Right lung (tissue), 2 donors: ENCODE measurements at regions not wholly inside any gene's neighbourhood (a gene's known extent, or its start where the extent isn't known, plus 50 kb on each side); places are given as distances from the start of the nearest gene placed in this dataset.
"Not testable (repeated sequence)": the region's sequence is repeated elsewhere in the genome, so short reads cannot be mapped to it uniquely, and the experiment has no call there.

Experiments used
- DNase-seq, 2 donors: peaks; one replicate each; pipeline ENCODE4 v3.0.0-alpha.2; 2013

DNA sequence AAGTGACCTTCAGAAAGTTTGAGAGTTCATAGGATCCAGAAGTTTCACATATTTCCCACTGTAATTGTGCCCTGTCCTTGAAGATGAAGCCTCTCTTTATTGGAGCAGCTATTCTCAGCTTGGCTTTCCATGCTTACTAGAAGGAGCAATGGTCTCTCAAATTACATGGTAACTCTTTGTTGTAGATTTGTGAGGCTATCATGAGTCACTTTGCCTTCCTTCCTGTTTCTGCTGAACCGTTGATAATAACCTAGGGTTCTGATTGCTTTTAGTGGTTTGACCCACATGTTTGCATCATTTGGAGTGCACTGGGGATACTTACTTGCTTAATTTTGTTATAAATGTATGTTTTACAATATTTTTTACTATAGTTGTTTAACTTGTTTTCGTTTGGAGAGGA is 772.9 kb upstream of the SLITRK6 start:
- DNase-seq, result no peak

DNA sequence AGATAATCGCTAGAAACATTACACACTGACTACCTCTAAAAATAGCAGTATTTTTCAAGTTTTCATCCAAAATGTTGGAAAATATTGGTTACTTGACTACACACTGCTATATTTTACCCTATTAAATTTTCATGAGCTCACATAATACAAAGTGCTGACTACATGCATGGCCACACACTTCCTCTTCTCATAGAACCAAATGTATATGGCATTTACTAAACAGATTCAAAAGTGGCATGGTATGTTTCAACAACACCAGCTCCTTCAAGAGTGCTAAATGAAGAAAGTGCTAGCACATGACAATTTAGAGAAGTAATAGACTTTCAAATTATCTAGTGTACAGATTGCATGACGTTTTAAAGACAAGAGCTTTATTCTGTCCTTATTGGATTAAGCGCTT is 780.4 kb upstream of the SLITRK6 start:
- DNase-seq, result no peak

DNA sequence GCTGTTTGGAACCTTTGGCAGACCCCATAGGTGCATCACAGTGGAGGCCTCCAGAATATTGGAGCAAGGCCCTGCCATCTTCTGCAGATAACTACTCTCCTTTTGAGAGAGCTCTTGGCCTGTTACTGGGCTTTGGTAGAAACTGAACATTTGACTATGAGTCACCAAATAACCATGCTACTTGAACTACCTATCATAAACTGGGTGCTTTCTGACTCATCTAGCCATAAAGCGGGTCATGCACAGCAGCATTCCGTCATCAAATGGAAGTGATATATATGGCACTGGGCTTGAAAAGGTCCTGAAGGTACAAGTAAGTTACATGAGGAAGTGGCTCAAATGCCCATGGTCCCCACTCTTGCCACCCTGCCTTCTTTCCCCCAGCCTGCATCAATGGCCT is 782.5 kb upstream of the SLITRK6 start:
- DNase-seq, result no peak

DNA sequence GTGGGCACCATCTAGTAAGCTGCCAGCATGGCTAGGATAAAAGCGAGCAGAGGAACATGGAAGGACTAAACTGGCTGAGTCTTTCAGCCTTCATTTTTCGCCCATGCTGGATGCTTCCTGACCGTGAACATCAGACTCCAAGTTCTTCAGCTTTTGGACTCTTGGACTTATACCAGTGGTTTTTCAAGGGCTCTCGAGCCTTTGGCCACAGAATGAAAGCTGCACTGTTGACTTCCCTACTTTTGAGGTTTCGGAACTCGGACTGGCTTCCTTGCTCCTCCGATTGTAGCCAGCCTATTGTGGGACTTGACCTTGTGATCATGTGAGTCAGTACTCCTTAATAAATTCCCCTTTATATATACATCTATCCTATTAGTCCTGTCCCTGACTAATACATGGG is 785.1 kb upstream of the SLITRK6 start:
- DNase-seq, result no peak

DNA sequence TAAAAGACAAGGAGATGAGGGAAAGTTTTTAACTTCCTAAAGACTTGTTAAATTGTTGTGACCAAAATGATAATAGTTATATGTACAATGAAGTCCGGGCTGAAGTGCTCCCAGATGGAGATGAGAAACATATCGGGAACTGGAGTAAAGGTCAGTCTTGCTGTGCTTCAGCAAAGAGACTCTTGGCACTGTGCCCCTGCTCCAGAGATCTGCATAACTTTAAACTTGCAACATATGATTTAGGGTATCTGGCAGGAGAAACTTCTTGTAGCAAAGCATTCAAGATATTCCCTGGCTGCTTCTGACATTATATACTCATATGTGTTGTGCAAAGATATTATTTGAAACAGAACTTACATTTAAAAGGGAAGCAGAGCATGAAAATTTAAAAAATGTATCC is 786.6 kb upstream of the SLITRK6 start:
- peak; percentile 88 to 90 for DNase-seq

DNA sequence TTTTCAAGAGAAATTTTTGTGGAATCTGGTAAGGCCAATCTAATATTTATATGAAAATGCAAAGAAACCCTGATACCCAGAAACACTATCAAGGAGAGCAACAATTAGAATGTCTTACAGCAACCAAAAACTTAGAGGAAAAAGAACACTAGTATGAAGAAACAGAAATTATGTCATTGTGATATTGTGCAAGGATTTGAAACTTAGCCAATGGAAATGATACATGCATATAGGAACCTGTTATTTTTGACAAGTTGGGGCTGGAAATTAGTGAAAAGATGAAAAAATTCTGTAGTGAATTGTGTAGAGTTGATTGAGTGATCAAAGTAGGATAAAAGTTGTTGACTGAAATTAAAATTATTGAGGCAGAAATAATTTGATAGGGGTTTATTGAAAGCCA is 792.6 kb upstream of the SLITRK6 start:
- DNase-seq, result no peak

DNA sequence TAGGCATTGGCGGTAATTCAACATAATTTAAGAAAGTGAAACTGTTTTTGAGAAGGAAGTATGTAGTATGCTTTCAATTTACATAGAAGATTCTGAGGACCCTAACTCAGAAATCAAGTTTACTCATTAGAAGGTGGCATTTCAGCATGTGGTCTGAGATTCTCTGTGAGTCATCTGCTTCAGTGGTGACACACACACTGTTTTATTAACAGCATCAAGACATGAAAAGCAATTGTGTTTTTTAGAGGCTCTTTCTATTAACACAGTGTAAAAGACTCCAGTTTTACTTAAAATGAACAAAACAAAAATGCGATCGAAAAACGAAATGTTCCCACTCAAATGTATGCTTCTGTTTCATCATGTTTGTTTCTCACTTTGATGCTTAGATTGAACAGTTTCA is 802.1 kb upstream of the SLITRK6 start:
- DNase-seq, result no peak

DNA sequence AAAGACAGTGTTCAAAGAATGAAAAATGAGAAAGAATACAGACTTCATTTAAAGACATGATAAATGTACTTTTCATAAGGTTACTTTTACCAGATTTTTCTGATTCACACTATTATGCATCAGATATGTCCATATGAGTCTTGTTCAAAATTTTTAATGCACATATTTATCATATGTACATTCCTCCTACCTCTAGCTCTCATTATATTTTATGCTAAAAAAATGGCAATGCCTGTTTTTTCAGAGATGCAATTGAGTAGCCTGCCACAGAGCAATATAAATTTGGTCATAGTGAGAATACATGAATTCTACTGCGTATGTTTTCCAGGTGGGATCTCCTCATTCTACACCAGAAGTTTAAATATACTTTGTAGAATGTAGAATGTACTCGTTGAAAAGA is 807.0 kb upstream of the SLITRK6 start:
- DNase-seq, result no peak

DNA sequence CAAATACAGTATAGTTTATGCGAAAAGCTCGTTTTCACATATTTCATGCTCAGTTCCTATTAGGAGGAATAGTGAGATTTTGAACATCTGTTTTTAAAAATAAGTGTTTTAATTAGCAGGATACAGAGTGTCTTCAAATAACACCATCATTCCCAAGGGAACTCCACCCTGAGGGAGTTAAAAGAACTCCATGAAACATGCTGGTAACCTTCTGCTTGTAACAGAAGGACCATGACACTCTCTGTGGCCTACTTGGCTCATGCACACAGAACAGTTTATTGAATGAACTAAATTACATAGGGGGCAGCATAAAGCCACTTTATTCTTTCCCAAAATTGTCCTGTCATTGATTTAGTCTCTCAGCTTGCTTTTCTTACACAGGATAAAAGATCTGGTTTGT is 809.5 kb upstream of the SLITRK6 start:
- no peak for DNase-seq

DNA sequence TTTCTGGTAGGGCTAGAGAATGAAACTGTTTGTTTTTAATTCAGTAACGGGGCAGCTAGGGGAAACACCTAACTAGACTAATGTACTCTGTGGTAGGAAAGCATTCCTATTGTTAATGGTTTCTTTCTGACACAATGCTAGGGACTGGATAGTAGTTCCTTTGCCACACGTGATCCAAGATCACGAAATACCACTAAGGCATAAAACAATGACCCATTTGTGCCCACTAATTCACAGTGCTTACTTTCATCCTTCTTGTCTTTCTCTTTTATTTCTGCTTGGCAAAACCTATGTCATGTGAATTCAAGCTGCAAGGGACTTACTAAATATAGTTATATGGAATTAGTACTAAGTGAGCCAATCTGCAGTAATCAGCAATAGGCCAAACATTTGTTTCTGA is 834.1 kb upstream of the SLITRK6 start:
- no peak for DNase-seq

DNA sequence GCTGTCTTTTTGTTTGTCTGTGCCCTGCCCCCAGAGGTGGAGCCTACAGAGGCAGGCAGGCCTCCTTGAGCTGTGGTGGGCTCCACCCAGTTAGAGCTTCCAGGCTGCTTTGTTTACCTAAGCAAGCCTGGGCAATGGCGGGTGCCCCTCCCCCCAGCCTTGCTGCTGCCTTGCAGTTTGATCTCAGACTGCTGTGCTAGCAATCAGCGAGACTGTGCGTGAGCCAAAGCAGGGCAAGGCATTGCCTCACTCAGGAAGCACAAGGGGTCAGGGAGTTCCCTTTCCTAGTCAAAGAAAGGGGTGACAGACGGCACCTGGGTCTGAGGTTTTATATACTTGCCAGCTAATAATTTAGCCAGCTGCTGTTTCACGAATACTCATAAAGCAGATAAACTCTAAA is 852.0 kb upstream of the SLITRK6 start:
- not testable (repeated sequence) for DNase-seq

DNA sequence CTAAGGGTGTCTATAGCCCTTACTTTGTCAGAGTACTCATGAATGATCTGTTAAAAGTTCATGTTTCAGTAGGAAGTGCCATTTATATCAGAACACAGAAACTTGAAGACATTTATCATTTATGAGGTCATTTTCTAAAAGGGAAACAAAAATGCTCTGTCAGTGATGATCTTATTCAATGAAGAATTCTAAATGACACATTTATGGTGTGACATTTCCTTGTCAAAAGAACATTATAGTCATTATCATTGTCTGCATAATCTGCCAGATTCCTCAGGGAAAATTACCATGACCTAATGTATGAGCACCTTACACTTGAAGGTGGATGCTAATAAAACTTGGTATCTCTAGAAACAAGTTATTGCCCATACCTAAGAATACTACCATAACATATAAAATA is 853.8 kb upstream of the SLITRK6 start:
- DNase-seq, result no peak

DNA sequence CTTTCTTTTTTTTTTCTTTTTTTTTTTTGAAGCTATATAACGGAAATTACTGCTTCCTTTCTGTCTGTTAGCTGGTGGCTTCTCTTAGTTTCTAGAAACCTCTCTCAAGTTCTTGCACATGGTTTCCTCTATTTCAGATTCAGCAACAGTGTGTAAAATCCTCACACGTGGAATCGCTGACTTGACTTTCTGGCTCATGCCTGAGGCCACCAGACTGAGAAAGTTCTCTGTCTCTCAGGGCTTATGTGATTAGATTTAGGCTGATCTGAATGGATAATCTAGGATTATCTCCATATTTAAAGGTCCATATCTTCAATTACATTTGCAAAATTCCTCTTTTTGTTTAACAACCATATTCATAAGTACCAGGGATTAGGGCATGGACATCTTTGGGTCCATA is 856.3 kb upstream of the SLITRK6 start:
- no peak for DNase-seq

DNA sequence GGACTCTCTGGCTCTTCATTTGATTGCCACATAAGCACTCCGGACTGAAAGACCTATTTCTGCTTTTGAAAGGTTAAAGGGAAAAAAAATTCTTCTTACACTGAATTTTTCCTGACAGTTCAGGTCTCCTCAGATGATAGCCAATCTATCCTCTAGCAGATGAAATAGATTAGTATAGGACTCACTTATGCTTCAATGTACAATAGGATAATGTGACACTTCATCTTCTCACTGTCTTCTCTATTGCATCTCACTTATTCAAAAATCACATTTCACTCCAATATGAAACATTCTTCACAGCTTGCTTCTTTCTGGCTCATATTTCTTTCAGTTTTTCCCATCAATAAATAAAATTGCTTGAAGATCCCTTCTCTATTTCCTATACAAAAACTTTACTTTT is 860.9 kb upstream of the SLITRK6 start:
- no peak for DNase-seq

DNA sequence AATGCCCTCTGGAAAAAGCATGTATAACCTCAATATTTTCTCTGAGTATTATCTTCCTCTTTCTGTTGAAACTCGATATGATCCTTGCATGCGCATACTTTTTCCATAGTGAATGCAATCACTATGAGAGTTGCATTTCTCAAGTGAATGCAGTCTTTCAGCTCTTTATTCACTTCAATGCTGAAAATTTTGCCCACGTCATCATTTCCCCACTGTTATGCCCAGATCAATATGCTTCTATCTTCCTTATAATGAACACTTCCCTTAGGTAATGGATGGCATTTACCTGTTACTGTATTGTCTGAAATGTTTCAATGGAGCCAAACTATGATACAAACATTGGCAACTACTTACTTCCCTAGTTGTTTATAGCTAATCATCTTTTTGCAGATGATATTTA is 866.6 kb upstream of the SLITRK6 start:
- DNase-seq, result no peak

DNA sequence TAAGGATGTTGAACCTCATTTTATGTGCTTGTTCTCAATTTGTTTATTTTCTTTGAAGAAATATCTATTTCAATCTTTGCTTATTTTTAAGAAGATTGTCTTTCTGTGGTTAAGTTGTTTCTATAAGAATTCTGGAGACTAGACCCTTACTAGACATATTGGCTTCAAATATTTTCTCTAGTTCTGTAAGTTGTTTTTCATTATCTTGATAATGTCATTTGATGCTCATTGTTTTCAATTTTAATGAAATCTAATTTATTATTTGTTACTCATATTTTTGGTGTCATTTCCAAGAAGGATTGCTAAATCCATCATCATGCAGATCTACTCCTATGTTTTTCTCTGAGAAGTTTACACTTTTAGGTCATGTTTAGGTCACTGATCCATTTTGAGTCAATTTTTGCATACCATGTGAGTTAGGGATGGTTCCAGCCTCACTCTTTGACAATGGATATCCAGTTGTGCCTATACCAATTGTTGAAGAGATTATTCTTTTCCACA is 874.8 kb upstream of the SLITRK6 start:
- DNase-seq, result no peak

DNA sequence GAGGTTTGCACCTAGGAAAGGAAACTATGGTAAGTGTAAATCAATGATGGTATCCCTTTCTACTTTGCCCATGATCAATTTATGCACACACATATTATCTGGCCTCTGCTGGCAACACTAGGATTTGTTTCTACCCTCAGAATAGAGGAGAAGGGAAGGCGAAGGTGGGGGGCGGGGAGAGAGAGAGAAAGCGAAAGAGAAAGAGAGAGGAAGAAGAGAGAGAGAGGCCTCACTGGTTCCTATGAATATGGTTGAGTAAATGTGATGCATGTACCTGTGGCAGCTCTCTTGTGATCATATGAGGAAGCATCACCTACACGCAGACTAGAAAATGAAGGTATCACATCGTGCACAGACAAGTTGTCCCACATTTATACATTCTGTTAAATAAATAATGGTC is 882.0 kb upstream of the SLITRK6 start:
- DNase-seq, result no peak

DNA sequence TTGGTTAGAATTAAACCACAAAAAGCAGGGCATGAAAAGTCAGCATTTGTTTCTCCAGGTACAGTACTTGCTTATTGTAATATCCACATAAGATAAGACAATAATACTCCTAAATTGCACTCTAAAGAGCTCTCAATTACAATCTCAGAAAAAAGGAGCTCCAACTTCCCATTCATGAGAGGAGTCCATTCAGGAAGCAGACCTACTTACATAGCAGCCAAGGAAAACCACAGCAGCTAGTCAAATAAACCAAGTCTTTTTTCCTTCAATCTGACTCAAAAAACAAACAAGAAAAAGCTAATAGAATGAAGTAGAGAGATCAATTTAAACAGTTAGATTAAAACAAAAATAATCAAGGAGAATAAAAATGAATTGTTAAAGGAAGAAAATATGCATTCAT is 885.2 kb upstream of the SLITRK6 start:
- no peak for DNase-seq

DNA sequence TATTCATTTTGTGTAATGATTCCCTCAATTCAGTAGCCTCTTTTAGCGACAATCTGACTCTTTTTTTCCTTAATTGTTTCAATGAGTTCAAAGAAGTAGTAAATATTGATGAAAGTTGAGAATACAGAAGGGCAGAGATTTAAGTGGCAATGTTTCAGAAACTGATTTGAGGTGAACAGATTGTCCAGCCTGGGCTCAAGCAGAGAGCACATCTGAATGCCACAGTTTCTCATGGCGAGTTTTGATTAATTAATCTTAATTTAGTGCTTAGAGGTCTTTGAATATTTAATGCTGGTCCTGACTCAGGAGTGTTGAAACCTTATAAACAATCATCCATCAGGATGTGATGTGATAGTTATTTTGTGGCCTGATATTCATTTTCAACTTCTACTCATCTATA is 890.7 kb upstream of the SLITRK6 start:
- no peak for DNase-seq

DNA sequence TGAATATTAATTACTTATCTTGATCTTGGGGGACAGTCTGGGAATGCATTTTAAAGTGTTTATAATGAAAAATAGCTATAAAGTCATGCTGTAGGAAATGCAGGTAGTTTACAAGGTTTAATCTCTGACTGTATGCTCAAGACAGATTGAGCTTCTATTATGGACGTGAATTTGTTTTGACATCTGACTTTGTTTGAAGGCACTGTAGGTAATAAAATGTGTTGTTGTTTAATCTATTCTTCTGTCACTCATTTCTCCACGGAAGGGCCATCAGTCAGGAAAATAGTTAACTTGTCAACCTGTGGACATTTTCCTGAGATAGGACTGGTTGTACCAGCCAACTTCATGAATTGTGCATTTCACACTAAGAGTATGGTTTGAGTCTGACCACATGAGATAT is 893.1 kb upstream of the SLITRK6 start:
- no peak for DNase-seq

DNA sequence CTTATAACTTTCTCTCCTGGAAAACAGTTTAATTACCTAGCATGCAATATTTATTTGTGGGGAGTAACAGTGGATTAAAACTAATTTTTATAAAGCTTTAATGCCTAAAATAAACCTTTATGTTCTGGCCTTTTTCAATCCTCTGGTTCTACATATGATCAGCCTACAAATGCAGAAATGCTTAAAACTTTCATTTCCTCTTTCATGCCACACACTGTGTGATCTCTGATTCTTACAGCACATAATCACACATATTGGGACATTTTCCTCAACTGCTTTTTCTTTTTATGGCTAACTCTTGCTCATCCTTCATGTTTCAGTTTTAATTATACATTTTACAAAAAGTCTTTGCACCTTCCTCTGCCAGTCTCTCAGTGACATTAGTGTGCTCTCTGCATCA is 910.8 kb upstream of the SLITRK6 start:
- no peak for DNase-seq

DNA sequence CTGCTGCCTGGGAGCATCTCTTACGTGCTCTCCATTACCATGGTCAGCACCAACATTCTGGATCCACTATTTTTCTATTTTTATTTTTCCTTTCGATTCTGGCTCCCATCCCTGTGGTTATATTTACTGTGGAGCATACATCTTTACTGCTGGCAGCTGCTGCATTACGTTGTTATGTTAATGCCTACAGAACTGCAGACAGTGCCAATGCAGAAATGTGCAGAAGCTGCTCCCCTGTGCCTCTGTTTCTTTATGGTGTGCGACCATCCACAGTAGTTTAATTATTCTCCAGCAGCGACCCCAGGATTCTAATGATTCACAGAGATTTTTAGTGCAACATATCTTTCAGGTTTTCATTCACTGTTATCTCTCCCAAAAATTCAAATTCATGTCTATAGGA is 911.7 kb upstream of the SLITRK6 start:
- no peak for DNase-seq

DNA sequence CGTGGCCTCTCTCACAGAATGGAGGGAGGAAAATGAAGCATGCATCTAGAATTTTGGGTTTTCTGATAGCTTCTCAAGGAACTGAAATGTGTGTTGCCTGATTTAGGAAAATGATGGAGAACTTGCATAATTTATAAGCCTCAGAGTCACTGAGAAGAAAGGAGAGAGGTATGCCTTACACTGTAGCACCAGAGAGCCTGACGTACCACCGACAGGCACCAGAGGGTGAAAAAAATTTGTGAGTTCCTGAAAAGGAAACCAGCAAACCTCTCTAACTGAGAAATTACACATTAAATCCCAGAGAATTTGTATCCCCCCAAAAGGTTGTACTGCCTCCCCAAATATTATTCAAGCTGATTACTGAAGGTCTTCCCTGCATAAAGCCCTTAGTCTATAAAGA is 915.3 kb upstream of the SLITRK6 start:
- no peak for DNase-seq

DNA sequence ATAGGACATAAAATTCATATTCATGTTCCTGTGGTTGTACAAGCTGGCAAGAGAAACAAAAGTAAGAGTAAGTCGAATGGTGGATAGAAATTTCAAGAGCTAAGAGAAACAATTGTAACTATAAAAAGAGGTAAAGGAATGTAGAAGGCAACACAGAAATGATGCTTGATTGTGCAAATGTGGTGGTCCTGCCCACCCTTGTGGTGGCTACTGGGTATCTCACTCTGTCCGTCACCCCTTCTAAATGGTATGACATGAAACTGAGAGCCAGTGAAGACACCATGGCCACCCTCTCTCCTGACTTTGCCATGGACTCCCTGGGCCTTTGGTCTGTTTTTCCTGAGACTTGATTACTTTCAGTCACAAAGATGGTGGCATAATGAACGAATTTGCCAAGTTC is 925.9 kb upstream of the SLITRK6 start:
- DNase-seq, result no peak

DNA sequence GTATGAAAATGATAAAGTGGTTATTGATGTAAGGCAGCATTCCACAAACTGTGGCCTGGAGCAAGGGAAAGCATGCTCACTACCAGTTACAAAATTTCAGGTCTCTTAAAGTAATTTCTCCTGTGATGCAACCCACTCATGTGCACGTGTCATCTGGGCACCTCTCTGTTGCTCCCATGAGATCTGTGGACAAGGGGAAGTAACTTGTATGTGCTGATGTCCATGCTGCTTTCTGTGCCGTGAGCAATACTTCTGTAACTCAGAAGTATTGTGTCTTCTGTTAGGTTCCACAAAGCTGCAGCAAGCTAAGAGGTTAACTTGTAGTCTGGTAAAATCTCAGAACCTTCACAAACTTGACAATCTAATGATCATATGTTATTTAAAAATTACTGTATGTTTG is 930.0 kb upstream of the SLITRK6 start:
- no peak for DNase-seq
